ENCODE measurements at regions not wholly inside any gene's neighbourhood (a gene's known extent, or its start where the extent isn't known, plus 50 kb on each side); places are given as distances from the start of the nearest gene placed in this dataset.

DNA sequence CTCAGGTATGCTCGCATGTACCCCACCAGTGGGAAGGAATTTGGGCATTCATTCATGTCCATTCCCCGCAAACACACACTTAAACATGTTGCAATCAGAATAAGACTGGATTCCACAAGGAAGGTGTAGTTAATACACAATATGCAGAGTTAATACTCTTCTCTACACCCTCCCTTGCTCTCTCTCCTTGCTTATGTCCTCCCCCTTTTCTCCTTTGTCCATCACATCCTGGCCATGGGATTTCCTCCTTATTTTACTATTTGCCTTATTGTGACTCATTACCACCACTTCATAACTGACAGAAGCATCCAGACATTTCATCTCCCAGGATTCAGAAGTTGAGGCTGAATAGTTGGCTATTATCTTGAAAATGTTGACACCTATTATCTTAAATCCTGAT lies 473.8 kb upstream of the SPHKAP start:
- Mint-ChIP-seq H3K36me3 (ENCODE audit: low read depth) (no peaks in the 10 kb centered on the region), H3K9me3 (ENCODE audit: low read depth) (no peaks in the 10 kb centered on the region), H3K27me3 (ENCODE audit: low read depth) (peaks cover 7% of the 10 kb centered on the region), H3K27ac (ENCODE audit: unreplicated experiment) (no peak overlapping the region), H3K4me3 (ENCODE audit: unreplicated experiment) (no peak overlapping the region), H3K4me1 (ENCODE audit: low read depth) (no peaks in the 10 kb centered on the region)
- TF ChIP-seq, protein P1, sequence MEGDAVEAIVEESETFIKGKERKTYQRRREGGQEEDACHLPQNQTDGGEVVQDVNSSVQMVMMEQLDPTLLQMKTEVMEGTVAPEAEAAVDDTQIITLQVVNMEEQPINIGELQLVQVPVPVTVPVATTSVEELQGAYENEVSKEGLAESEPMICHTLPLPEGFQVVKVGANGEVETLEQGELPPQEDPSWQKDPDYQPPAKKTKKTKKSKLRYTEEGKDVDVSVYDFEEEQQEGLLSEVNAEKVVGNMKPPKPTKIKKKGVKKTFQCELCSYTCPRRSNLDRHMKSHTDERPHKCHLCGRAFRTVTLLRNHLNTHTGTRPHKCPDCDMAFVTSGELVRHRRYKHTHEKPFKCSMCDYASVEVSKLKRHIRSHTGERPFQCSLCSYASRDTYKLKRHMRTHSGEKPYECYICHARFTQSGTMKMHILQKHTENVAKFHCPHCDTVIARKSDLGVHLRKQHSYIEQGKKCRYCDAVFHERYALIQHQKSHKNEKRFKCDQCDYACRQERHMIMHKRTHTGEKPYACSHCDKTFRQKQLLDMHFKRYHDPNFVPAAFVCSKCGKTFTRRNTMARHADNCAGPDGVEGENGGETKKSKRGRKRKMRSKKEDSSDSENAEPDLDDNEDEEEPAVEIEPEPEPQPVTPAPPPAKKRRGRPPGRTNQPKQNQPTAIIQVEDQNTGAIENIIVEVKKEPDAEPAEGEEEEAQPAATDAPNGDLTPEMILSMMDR (IDR thresholded peaks at IDR 0.05) = no peak
- DNase-seq (ENCODE audit: low spot score) = no peak

DNA sequence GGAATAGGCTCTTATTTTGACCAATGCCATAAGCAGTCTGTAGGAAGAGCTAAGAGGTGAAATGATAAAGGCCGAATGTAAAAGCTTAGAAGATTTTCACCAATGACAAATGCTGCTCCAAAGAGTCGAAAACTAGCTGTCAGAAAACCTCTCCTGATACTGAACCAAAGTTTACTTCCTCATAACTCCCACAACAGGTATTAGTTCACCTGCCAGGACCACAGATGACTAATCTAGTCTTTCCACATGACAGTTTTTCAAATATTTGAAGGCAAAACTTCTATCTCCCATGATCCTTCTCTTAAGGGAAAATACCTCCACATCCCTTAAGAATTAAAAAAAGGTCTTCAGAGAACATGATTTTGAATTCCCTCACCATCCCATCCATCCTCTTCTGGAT lies 473.2 kb upstream of the SPHKAP start:
- Mint-ChIP-seq H3K27me3 (ENCODE audit: low read depth) (peaks cover 7% of the 10 kb centered on the region), H3K9me3 (ENCODE audit: low read depth) (no peaks in the 10 kb centered on the region), H3K4me1 (ENCODE audit: low read depth) (no peaks in the 10 kb centered on the region), H3K4me3 (ENCODE audit: unreplicated experiment) (no peak overlapping the region), H3K27ac (ENCODE audit: unreplicated experiment) (no peak overlapping the region), H3K36me3 (ENCODE audit: low read depth) (no peaks in the 10 kb centered on the region)
- TF ChIP-seq, protein P1 (IDR thresholded peaks at IDR 0.05) = no peak
- no peak for DNase-seq (ENCODE audit: low spot score)

DNA sequence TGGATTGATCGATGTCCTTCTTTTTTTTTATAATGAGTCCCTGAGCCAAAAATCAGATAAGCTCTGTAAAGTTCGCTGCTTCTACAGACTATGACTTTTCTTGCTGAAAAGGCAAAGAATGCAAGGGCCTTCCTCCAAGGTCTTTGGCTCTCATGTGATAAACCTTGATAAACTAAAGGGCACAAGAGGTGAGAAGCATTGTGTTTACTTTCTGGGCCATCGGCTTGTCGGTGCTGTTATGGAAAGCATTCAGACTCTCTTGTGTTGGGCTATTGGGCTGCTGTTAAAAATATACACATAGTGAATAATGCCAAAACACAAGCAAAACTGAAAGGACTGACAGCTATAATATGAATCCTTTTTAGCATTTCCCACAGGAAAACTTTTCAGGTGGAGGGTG lies 472.4 kb upstream of the SPHKAP start:
- H3K27me3 Mint-ChIP-seq (ENCODE audit: low read depth) = peaks cover 7% of the 10 kb centered on the region
- H3K36me3 Mint-ChIP-seq (ENCODE audit: low read depth) = no peaks in the 10 kb centered on the region

DNA sequence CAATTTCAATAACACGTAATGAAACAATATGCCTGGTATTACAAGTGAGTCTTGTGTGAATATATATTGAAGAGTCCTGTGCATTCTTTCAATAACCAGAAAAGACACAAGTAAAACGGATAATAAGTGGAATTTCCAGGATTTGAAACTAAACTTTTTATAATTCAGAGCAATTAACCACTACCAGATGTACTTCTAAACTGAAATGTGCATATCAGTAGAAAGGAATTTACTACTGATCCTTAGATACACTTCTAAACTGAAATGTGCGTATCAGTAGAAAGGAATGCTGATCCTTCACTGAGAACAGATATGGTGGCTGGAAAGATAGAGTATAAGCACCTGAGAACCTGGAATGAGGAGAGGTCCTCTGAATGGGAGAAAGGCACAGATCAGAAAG lies 470.9 kb upstream of the SPHKAP start:
- no peaks in the 10 kb centered on the region for H3K4me1 Mint-ChIP-seq (ENCODE audit: low read depth)
- no peaks in the 10 kb centered on the region for H3K9me3 Mint-ChIP-seq (ENCODE audit: low read depth)
- H3K27ac Mint-ChIP-seq (ENCODE audit: unreplicated experiment) = no peak overlapping the region
- no peaks in the 10 kb centered on the region for H3K36me3 Mint-ChIP-seq (ENCODE audit: low read depth)
- no peak for DNase-seq (ENCODE audit: low spot score)
- H3K4me3 Mint-ChIP-seq (ENCODE audit: unreplicated experiment) = no peak overlapping the region
- H3K27me3 Mint-ChIP-seq (ENCODE audit: low read depth) = peaks cover 7% of the 10 kb centered on the region
- TF ChIP-seq, protein P1 (IDR thresholded peaks at IDR 0.05) = no peak

More for the DNA sequence above, 472.4 kb upstream of the SPHKAP start:
- H3K9me3 Mint-ChIP-seq (ENCODE audit: low read depth) = no peaks in the 10 kb centered on the region
- TF ChIP-seq, protein P1 (IDR thresholded peaks at IDR 0.05) = no peak
- H3K4me1 Mint-ChIP-seq (ENCODE audit: low read depth) = no peaks in the 10 kb centered on the region
- no peak for DNase-seq (ENCODE audit: low spot score)
- H3K4me3 Mint-ChIP-seq (ENCODE audit: unreplicated experiment) = no peak overlapping the region
- no peak overlapping the region for H3K27ac Mint-ChIP-seq (ENCODE audit: unreplicated experiment)

DNA sequence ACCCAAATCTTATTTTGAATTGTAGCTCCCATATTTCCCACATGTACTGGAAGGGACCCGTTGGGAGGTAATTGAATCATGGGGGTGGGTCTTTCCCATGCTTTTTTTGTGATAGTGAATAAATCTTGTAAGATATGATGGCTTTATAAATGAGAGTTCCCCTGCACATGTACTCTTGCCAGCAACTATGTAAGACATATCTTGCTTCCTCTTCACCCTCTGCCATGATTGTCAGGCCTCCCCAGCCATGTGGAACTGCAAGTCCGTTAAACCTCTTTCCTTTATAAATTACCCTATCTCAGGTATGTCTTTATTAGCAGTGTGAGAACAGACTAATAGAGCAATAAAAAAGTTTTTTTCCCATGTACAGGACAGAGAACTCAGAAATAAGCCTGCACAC lies 468.4 kb upstream of the SPHKAP start:
- no peak overlapping the region for H3K27ac Mint-ChIP-seq (ENCODE audit: unreplicated experiment)
- peaks cover 7% of the 10 kb centered on the region for H3K27me3 Mint-ChIP-seq (ENCODE audit: low read depth)
- TF ChIP-seq, protein P1 (IDR thresholded peaks at IDR 0.05) = no peak
- H3K4me3 Mint-ChIP-seq (ENCODE audit: unreplicated experiment) = no peak overlapping the region
- no peak for DNase-seq (ENCODE audit: low spot score)
- no peaks in the 10 kb centered on the region for H3K36me3 Mint-ChIP-seq (ENCODE audit: low read depth)
- H3K9me3 Mint-ChIP-seq (ENCODE audit: low read depth) = no peaks in the 10 kb centered on the region
- no peaks in the 10 kb centered on the region for H3K4me1 Mint-ChIP-seq (ENCODE audit: low read depth)
